Left lung (tissue), 4 donors: ENCODE measurements at regions not wholly inside any gene's neighbourhood (a gene's known extent, or its start where the extent isn't known, plus 50 kb on each side); places are given as distances from the start of the nearest gene placed in this dataset.
"Not testable (repeated sequence)": the region's sequence is repeated elsewhere in the genome, so short reads cannot be mapped to it uniquely, and the experiment has no call there.

ENCODE experiments used
- ATAC-seq: fragments of 200-7000 bp; cut with Tn5 transposase; one replicate; pipeline ENCODE4 v1.9.1; 2020; ENCODE audit warnings: moderate library complexity
- DNase-seq, 4 donors: peaks; one replicate each; pipeline ENCODE4 v3.0.0-alpha.2; 2013 to 2020
- H3K27ac ChIP-seq, 2 donors: fragments of 200-600 bp; sonication (generic) in 1 of 2; one replicate each; pipeline versions ENCODE4 v1.5.0 to v1.8.0; 2020 to 2021
- H3K27me3 ChIP-seq, 2 donors: fragments of 200-600 bp; sonication (generic) in 1 of 2; one replicate each; pipeline versions ENCODE4 v1.5.0 to v1.8.0; 2020 to 2021
- H3K36me3 ChIP-seq, 2 donors: fragments of 200-600 bp; sonication (generic) in 1 of 2; one replicate each; pipeline versions ENCODE4 v1.5.0 to v1.8.0; 2020 to 2021
- H3K4me1 ChIP-seq, 2 donors: fragments of 200-600 bp; one replicate each; pipeline ENCODE4 v1.8.0; 2021
- H3K4me3 ChIP-seq, 2 donors: fragments of 200-600 bp; sonication (generic) in 1 of 2; one replicate each; pipeline versions ENCODE4 v1.5.0 to v1.8.0; 2020 to 2021; ENCODE audit warnings: mild to moderate bottlenecking in 1 of 2
- H3K9me3 ChIP-seq, 2 donors: fragments of 200-600 bp; sonication (generic) in 1 of 2; one replicate each; pipeline versions ENCODE4 v1.5.0 to v1.8.0; 2020 to 2021
- intact Hi-C, 2 donors: fragments of 100-400 bp; cut with DNase I; formaldehyde crosslinking; loops; one replicate each; pipeline versions ENCODE4 v1.11.2 to v1.14.2; 2022
- TF ChIP-seq, protein P1 (sequence below), 2 donors: fragments of 200-600 bp; sonication (generic) in 1 of 2; IDR thresholded peaks; one replicate each; pipeline versions ENCODE4 v1.5.0 to v1.8.0; 2021; ENCODE audit warnings: antibody characterized with exemption in 2 of 2
- donor health status: DM: no; HTN: yes; CAD: no.
- donor health status: DM: no; HTN: no; CAD: no.

DNA sequence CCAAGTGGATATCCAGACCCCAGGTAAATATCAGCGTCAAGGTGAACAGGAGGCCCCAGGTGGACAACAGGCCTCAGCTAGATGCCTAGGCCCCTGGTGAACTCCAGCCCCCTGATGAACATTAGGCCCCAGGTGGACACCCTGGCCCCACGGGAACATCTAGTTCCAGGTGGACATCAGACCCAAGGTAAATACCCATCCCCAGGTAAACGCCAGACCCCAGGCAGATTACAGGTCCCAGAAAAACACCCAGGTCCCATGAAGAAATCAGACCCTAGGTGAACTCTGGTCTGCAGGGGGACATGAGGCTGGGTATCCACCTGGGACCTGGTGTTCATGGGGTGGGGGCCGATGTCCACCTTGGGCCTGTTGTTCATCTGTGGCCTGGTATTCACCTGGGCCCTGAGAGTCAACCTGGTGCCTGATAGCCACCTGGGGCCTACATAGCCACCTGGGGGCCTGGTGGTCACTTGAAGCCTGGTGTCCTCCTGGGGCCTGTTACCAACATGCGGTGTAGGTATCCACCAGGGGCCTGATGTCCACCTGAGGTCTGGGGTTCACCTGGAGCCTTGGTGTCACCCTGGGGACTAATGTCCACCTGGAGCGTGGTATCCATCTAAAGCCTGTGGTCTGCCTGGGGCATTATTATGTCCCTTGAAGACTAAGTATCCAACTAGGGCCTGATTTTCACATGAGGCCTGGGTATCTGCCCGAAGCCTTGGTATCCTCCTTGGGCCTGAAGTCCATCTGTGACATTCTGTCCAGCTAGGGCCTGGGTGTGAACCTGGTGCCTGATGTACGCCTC, 56.8 kb upstream of the SEPTIN5 start:
- H3K27ac ChIP-seq, result no peak overlapping the region
- H3K4me3 ChIP-seq, result no peak overlapping the region
- no peaks in the 10 kb centered on the region for H3K9me3 ChIP-seq
- H3K27me3 ChIP-seq, result no peaks in the 10 kb centered on the region
- no peaks in the 10 kb centered on the region for H3K4me1 ChIP-seq
- DNase-seq, result no peak
- ATAC-seq, result no peak
- intact Hi-C loops, result no loop called here
- TF ChIP-seq, protein P1, sequence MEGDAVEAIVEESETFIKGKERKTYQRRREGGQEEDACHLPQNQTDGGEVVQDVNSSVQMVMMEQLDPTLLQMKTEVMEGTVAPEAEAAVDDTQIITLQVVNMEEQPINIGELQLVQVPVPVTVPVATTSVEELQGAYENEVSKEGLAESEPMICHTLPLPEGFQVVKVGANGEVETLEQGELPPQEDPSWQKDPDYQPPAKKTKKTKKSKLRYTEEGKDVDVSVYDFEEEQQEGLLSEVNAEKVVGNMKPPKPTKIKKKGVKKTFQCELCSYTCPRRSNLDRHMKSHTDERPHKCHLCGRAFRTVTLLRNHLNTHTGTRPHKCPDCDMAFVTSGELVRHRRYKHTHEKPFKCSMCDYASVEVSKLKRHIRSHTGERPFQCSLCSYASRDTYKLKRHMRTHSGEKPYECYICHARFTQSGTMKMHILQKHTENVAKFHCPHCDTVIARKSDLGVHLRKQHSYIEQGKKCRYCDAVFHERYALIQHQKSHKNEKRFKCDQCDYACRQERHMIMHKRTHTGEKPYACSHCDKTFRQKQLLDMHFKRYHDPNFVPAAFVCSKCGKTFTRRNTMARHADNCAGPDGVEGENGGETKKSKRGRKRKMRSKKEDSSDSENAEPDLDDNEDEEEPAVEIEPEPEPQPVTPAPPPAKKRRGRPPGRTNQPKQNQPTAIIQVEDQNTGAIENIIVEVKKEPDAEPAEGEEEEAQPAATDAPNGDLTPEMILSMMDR (IDR thresholded peaks at IDR 0.05), result no peak
- H3K36me3 ChIP-seq, result no peaks in the 10 kb centered on the region

DNA sequence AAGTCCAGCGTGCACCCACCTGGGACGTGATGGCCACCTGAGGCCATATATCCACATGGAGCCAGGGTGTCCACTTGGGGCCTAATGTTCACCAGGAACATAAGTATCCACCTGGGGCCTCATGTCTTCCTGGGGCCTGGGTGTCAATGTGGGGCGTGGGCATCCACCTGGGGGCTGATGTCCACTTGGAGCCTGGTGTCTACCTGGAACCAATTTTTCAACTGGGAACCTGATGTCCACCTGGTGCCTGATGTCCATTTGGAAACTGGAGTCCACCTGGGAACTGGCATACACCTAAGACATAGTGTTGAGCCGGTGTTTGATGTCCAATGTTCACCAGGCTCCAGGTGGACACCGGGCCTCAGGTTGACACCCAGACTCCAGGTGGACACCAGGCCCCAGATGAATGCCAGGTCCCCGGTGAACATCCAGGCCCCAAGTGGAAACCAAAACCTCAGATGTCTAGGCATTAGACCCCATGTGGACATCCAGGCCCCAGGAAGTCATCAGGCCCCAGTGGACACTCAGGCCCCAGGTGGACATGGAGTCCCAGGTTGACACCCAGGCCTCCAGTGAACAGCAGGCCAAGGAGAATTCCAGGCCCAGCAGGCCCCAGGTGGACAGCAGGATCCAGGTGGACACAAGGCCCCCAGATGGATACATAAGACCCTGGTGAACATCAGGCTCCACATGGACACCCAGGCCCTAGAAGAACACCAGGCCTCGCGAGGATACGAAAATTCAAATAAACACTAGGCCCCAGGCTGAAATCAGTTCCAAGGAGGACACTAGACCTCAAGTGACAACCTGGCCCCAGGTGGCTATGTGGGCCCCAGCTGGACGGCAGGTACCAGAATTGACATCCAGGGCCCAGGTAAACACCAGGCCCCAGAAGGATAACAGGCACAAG, 56.0 kb upstream of the SEPTIN5 start:
- Histone ChIP-seq H3K4me3 (no peak overlapping the region), H3K36me3 (no peaks in the 10 kb centered on the region), H3K4me1 (no peaks in the 10 kb centered on the region), H3K27me3 (no peaks in the 10 kb centered on the region), H3K27ac (no peak overlapping the region), H3K9me3 (no peaks in the 10 kb centered on the region)
- intact Hi-C loops, result no loop called here
- TF ChIP-seq, protein P1 (IDR thresholded peaks at IDR 0.05), result no peak
- ATAC-seq (no peak), DNase-seq (no peak)

DNA sequence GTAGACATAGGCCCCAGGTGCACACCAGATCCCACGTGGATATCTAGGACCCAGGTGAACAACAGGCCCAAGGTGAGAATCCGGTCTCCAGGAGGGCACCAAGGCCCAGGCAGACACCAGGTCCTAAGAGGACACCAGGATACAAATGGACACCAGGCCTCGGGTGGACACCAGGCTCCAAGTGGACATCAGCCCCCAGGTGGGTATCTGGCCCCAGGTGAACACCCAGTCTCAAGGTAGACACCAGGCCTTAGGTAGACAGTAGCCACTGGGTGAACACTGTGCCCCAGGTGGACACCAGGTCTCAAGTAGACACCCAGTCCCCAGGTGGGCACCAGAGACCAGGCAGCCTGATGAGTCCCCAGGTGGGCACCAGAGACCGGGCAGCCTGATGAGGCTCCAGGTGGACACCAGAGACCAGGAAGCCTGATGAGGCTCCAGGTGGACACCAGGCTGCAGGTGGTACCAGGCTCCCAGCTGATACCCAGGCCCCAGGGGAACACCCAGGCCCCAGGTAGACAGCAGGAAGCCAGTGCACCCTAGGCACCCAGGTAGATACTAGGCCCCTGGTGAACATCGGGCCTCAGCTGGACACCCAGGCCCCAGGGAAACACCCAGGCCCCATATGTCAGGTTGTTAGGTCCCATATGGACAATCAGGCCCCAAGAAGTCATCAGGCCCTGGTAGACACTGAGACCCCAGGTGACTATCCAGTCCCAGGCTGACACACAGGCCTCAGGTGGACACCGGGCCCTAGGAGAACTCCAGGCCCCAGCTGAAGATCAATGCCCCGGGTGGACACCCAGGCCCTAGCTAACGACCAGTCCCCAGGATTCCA, 55.1 kb upstream of the SEPTIN5 start:
- H3K36me3 ChIP-seq, result no peaks in the 10 kb centered on the region
- TF ChIP-seq, protein P1 (IDR thresholded peaks at IDR 0.05), result no peak
- no peaks in the 10 kb centered on the region for H3K4me1 ChIP-seq
- ATAC-seq (no peak), DNase-seq (no peak)
- H3K27me3 ChIP-seq, result no peaks in the 10 kb centered on the region
- no peaks in the 10 kb centered on the region for H3K9me3 ChIP-seq
- H3K4me3 ChIP-seq, result no peak overlapping the region
- intact Hi-C loops, result no loop called here
- H3K27ac ChIP-seq, result no peak overlapping the region

DNA sequence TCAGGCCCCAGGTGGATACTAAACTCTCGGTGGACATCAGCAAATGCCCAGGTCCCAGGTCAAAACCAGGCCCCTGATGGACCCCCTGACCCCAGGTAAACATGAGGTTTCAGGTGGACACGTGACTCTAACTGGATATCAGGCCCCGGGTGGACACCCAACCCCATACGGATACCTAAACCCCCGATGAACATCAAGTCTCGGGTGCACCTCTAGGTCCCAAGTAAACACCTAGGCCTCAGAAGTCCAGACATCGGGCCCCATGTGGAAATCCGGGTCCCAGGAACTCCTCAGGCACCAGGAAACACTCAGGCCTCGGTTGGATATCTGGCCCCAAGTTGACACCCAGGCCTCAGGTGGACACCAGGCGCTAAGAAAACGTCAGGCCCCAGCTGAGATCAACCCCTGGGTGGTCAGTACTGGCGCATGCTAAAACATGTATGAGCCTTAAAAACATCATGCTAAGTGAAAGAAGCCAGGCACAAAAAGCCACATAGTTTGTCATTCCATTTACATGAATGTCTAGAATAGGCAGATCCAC, 54.4 kb upstream of the SEPTIN5 start:
- TF ChIP-seq, protein P1 (IDR thresholded peaks at IDR 0.05), result no peak
- Histone ChIP-seq H3K27ac (no peak overlapping the region), H3K9me3 (no peaks in the 10 kb centered on the region), H3K36me3 (no peaks in the 10 kb centered on the region), H3K27me3 (no peaks in the 10 kb centered on the region), H3K4me1 (no peaks in the 10 kb centered on the region), H3K4me3 (no peak overlapping the region)
- DNase-seq (no peak), ATAC-seq (no peak)
- intact Hi-C loops, result no loop called here

DNA sequence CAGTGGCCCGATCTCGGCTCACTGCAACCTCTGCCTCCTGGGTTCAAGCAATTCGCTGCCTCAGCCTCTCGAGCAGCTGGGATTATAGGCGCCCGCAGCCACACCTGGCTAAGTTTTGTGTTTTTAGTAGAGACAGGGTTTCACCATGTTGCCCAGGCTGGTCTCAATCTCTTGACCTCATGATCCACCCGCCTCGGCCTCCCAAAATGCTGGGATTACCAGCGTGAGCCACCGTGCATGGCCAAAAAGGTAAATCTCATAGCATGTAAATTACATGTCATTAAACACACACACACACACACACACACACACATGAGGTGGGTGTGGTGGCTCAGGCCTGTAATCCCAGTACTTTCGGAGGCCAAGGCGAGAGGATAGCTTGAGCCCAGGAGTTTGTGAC, 53.7 kb upstream of the SEPTIN5 start:
- H3K9me3 ChIP-seq, H3K36me3 ChIP-seq, H3K27me3 ChIP-seq, H3K4me3 ChIP-seq, H3K27ac ChIP-seq, ATAC-seq, H3K4me1 ChIP-seq, DNase-seq, intact Hi-C loops: not testable (repeated sequence)
